WTC11 (cell line): ENCODE measurements at regions not wholly inside any gene's neighbourhood (a gene's known extent, or its start where the extent isn't known, plus 50 kb on each side); places are given as distances from the start of the nearest gene placed in this dataset.

Experiments used
- ELF4 ChIP-seq: sonication (generic); formaldehyde crosslinking; IDR thresholded peaks from 2 replicates; pipeline ENCODE4 v1.8.1; 2022; ENCODE audit warnings: low read depth, mild to moderate bottlenecking, moderate library complexity, missing genetic modification reagents
- EMX1 ChIP-seq: fragments of 250-450 bp; sonication (Bioruptor Pico); IDR thresholded peaks from 2 replicates; pipeline ENCODE4 v1.8.0; 2021; ENCODE audit warnings: mild to moderate bottlenecking
- FOXJ3 ChIP-seq: sonication (generic); formaldehyde crosslinking; IDR thresholded peaks from 2 replicates; pipeline ENCODE4 v1.9.0; 2021; ENCODE audit warnings: missing genetic modification reagents, mild to moderate bottlenecking, borderline replicate concordance
- NFATC4 ChIP-seq: fragments of 250-450 bp; sonication (Bioruptor Pico); IDR thresholded peaks from 2 replicates; pipeline ENCODE4 v1.9.0; 2021; ENCODE audit warnings: mild to moderate bottlenecking
- NR1H2 ChIP-seq: sonication (generic); formaldehyde crosslinking; IDR thresholded peaks from 2 replicates; pipeline ENCODE4 v1.9.0; 2021; ENCODE audit warnings: mild to moderate bottlenecking, moderate library complexity, missing genetic modification reagents
- PRRX2 ChIP-seq: fragments of 250-450 bp; sonication (Bioruptor Pico); IDR thresholded peaks from 2 replicates; pipeline ENCODE4 v1.8.0; 2021; ENCODE audit warnings: mild to moderate bottlenecking
- SMAD3 ChIP-seq: sonication (generic); formaldehyde crosslinking; IDR thresholded peaks from 2 replicates; pipeline ENCODE4 v1.8.0; 2022; ENCODE audit warnings: missing genetic modification reagents, mild to moderate bottlenecking, borderline replicate concordance
- ZNF121 ChIP-seq: sonication (generic); formaldehyde crosslinking; IDR thresholded peaks from 2 replicates; pipeline ENCODE4 v1.8.0; 2023; ENCODE audit warnings: missing genetic modification reagents
- ZNF219 ChIP-seq: sonication (generic); formaldehyde crosslinking; IDR thresholded peaks from 2 replicates; pipeline ENCODE4 v1.8.0; 2023; ENCODE audit warnings: missing genetic modification reagents, mild to moderate bottlenecking, borderline replicate concordance
- TF ChIP-seq, protein P1 (sequence below): fragments of 250-450 bp; sonication (Bioruptor Pico); IDR thresholded peaks from 2 replicates; pipeline ENCODE4 v1.9.0; 2021; ENCODE audit warnings: mild to moderate bottlenecking, borderline replicate concordance
- TF ChIP-seq, protein P2 (sequence below): sonication (generic); formaldehyde crosslinking; IDR thresholded peaks from 2 replicates; pipeline ENCODE4 v1.8.0; 2022; ENCODE audit warnings: mild to moderate bottlenecking, missing genetic modification reagents
- TF ChIP-seq, protein P3 (sequence below): fragments of 250-450 bp; sonication (Bioruptor Pico); IDR thresholded peaks from 2 replicates; pipeline ENCODE4 v1.9.0; 2021; ENCODE audit warnings: mild to moderate bottlenecking
- TF ChIP-seq, protein P4 (sequence below): fragments of 250-450 bp; sonication (Bioruptor Pico); IDR thresholded peaks from 2 replicates; pipeline ENCODE4 v1.9.0; 2021; ENCODE audit warnings: mild to moderate bottlenecking
- TF ChIP-seq, protein P5 (sequence below): fragments of 250-450 bp; sonication (Bioruptor Pico); IDR thresholded peaks from 2 replicates; pipeline ENCODE4 v1.8.0; 2021; ENCODE audit warnings: mild to moderate bottlenecking
- TF ChIP-seq, protein P6 (sequence below): sonication (generic); formaldehyde crosslinking; IDR thresholded peaks from 2 replicates; pipeline ENCODE4 v1.8.1; 2023; ENCODE audit warnings: mild to moderate bottlenecking, missing genetic modification reagents, moderate library complexity
- TF ChIP-seq, protein P7 (sequence below): sonication (generic); formaldehyde crosslinking; IDR thresholded peaks from 2 replicates; pipeline ENCODE4 v1.8.0; 2022; ENCODE audit warnings: missing genetic modification reagents
- TF ChIP-seq, protein P8 (sequence below): sonication (generic); formaldehyde crosslinking; IDR thresholded peaks from 2 replicates; pipeline ENCODE4 v1.8.0; 2023; ENCODE audit warnings: missing genetic modification reagents

DNA sequence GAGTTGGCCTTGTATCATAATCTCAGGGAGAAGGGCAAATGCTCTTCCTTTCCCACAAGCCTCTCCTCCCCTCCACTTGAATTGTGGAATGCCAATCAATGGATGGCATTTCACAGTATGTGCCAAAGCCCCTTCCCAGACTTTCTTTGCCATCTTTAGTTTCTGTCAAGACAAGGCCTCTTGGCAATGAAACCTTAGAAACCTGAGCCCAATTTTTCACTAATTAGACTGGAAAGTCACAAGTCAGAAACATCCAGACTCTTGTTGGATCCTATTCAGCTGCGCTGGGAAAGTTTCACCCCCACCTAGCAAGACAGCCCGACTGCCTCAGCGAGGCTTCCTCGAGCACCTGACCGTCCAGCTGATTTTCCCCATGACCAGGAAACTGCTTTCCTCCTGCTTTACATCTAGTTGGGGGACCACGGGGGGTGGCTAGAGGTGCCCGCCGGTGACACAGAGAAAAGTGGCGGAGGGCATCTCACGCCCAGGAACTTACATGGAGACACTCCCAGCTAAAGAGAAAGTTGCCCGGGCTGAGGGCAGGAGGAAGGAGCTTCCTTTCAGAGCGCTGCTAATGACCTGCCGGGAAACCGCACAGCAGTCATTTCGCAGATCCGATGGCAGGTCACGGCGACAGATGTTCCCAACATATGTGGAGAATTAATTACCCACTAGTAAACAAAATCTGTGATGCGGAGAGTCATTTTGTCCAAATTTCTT is 302.6 kb upstream of the RRP15 start (continued):
- TF ChIP-seq, protein P1, sequence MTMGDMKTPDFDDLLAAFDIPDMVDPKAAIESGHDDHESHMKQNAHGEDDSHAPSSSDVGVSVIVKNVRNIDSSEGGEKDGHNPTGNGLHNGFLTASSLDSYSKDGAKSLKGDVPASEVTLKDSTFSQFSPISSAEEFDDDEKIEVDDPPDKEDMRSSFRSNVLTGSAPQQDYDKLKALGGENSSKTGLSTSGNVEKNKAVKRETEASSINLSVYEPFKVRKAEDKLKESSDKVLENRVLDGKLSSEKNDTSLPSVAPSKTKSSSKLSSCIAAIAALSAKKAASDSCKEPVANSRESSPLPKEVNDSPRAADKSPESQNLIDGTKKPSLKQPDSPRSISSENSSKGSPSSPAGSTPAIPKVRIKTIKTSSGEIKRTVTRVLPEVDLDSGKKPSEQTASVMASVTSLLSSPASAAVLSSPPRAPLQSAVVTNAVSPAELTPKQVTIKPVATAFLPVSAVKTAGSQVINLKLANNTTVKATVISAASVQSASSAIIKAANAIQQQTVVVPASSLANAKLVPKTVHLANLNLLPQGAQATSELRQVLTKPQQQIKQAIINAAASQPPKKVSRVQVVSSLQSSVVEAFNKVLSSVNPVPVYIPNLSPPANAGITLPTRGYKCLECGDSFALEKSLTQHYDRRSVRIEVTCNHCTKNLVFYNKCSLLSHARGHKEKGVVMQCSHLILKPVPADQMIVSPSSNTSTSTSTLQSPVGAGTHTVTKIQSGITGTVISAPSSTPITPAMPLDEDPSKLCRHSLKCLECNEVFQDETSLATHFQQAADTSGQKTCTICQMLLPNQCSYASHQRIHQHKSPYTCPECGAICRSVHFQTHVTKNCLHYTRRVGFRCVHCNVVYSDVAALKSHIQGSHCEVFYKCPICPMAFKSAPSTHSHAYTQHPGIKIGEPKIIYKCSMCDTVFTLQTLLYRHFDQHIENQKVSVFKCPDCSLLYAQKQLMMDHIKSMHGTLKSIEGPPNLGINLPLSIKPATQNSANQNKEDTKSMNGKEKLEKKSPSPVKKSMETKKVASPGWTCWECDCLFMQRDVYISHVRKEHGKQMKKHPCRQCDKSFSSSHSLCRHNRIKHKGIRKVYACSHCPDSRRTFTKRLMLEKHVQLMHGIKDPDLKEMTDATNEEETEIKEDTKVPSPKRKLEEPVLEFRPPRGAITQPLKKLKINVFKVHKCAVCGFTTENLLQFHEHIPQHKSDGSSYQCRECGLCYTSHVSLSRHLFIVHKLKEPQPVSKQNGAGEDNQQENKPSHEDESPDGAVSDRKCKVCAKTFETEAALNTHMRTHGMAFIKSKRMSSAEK (CRISPR knock-in tag), result no peak
- no peak for TF ChIP-seq ZNF219 (CRISPR knock-in tag)
- TF ChIP-seq, protein P2, sequence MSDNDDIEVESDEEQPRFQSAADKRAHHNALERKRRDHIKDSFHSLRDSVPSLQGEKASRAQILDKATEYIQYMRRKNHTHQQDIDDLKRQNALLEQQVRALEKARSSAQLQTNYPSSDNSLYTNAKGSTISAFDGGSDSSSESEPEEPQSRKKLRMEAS (CRISPR knock-in tag), result no peak
- TF ChIP-seq ELF4 (CRISPR knock-in tag), result no peak
- TF ChIP-seq, protein P3, sequence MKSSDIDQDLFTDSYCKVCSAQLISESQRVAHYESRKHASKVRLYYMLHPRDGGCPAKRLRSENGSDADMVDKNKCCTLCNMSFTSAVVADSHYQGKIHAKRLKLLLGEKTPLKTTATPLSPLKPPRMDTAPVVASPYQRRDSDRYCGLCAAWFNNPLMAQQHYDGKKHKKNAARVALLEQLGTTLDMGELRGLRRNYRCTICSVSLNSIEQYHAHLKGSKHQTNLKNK (CRISPR knock-in tag), result no peak
- TF ChIP-seq, protein P4, sequence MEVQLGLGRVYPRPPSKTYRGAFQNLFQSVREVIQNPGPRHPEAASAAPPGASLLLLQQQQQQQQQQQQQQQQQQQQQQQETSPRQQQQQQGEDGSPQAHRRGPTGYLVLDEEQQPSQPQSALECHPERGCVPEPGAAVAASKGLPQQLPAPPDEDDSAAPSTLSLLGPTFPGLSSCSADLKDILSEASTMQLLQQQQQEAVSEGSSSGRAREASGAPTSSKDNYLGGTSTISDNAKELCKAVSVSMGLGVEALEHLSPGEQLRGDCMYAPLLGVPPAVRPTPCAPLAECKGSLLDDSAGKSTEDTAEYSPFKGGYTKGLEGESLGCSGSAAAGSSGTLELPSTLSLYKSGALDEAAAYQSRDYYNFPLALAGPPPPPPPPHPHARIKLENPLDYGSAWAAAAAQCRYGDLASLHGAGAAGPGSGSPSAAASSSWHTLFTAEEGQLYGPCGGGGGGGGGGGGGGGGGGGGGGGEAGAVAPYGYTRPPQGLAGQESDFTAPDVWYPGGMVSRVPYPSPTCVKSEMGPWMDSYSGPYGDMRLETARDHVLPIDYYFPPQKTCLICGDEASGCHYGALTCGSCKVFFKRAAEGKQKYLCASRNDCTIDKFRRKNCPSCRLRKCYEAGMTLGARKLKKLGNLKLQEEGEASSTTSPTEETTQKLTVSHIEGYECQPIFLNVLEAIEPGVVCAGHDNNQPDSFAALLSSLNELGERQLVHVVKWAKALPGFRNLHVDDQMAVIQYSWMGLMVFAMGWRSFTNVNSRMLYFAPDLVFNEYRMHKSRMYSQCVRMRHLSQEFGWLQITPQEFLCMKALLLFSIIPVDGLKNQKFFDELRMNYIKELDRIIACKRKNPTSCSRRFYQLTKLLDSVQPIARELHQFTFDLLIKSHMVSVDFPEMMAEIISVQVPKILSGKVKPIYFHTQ (CRISPR knock-in tag), result no peak
- TF ChIP-seq EMX1 (CRISPR knock-in tag), result no peak
- no peak for TF ChIP-seq FOXJ3 (CRISPR knock-in tag)
- TF ChIP-seq, protein P5, sequence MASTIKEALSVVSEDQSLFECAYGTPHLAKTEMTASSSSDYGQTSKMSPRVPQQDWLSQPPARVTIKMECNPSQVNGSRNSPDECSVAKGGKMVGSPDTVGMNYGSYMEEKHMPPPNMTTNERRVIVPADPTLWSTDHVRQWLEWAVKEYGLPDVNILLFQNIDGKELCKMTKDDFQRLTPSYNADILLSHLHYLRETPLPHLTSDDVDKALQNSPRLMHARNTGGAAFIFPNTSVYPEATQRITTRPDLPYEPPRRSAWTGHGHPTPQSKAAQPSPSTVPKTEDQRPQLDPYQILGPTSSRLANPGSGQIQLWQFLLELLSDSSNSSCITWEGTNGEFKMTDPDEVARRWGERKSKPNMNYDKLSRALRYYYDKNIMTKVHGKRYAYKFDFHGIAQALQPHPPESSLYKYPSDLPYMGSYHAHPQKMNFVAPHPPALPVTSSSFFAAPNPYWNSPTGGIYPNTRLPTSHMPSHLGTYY, result no peak
- TF ChIP-seq PRRX2 (CRISPR knock-in tag), result no peak
- TF ChIP-seq, protein P6, sequence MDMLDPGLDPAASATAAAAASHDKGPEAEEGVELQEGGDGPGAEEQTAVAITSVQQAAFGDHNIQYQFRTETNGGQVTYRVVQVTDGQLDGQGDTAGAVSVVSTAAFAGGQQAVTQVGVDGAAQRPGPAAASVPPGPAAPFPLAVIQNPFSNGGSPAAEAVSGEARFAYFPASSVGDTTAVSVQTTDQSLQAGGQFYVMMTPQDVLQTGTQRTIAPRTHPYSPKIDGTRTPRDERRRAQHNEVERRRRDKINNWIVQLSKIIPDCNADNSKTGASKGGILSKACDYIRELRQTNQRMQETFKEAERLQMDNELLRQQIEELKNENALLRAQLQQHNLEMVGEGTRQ (CRISPR knock-in tag), result no peak
- TF ChIP-seq SMAD3 (CRISPR knock-in tag), result no peak
- no peak for TF ChIP-seq ZNF121 (CRISPR knock-in tag)
- no peak for TF ChIP-seq NFATC4 (CRISPR knock-in tag)
- TF ChIP-seq NR1H2 (CRISPR knock-in tag), result no peak
- TF ChIP-seq, protein P7, sequence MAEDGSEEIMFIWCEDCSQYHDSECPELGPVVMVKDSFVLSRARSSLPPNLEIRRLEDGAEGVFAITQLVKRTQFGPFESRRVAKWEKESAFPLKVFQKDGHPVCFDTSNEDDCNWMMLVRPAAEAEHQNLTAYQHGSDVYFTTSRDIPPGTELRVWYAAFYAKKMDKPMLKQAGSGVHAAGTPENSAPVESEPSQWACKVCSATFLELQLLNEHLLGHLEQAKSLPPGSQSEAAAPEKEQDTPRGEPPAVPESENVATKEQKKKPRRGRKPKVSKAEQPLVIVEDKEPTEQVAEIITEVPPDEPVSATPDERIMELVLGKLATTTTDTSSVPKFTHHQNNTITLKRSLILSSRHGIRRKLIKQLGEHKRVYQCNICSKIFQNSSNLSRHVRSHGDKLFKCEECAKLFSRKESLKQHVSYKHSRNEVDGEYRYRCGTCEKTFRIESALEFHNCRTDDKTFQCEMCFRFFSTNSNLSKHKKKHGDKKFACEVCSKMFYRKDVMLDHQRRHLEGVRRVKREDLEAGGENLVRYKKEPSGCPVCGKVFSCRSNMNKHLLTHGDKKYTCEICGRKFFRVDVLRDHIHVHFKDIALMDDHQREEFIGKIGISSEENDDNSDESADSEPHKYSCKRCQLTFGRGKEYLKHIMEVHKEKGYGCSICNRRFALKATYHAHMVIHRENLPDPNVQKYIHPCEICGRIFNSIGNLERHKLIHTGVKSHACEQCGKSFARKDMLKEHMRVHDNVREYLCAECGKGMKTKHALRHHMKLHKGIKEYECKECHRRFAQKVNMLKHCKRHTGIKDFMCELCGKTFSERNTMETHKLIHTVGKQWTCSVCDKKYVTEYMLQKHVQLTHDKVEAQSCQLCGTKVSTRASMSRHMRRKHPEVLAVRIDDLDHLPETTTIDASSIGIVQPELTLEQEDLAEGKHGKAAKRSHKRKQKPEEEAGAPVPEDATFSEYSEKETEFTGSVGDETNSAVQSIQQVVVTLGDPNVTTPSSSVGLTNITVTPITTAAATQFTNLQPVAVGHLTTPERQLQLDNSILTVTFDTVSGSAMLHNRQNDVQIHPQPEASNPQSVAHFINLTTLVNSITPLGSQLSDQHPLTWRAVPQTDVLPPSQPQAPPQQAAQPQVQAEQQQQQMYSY (CRISPR knock-in tag), result no peak
- TF ChIP-seq, protein P8, sequence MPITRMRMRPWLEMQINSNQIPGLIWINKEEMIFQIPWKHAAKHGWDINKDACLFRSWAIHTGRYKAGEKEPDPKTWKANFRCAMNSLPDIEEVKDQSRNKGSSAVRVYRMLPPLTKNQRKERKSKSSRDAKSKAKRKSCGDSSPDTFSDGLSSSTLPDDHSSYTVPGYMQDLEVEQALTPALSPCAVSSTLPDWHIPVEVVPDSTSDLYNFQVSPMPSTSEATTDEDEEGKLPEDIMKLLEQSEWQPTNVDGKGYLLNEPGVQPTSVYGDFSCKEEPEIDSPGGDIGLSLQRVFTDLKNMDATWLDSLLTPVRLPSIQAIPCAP (CRISPR knock-in tag), result no peak
